GM12801 (cell line): ENCODE measurements at regions not wholly inside any gene's neighbourhood (a gene's known extent, or its start where the extent isn't known, plus 50 kb on each side); places are given as distances from the start of the nearest gene placed in this dataset.

Experiments used
- TF ChIP-seq, protein P1 (sequence below): IDR thresholded peaks from one replicate; pipeline ENCODE4 v1.5.1; 2011; ENCODE audit warnings: control low read depth; ENCODE audit not compliant: insufficient read length; ENCODE audit errors: extremely low read depth

GRCh38 chr10:83625831-83626360 is 513.4 kb upstream of the GHITM start:
- TF ChIP-seq, protein P1, sequence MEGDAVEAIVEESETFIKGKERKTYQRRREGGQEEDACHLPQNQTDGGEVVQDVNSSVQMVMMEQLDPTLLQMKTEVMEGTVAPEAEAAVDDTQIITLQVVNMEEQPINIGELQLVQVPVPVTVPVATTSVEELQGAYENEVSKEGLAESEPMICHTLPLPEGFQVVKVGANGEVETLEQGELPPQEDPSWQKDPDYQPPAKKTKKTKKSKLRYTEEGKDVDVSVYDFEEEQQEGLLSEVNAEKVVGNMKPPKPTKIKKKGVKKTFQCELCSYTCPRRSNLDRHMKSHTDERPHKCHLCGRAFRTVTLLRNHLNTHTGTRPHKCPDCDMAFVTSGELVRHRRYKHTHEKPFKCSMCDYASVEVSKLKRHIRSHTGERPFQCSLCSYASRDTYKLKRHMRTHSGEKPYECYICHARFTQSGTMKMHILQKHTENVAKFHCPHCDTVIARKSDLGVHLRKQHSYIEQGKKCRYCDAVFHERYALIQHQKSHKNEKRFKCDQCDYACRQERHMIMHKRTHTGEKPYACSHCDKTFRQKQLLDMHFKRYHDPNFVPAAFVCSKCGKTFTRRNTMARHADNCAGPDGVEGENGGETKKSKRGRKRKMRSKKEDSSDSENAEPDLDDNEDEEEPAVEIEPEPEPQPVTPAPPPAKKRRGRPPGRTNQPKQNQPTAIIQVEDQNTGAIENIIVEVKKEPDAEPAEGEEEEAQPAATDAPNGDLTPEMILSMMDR = no peak

- TF ChIP-seq, protein P1 = no peak
These were observed 506.6 kb upstream of the GHITM start for GRCh38 chr10:83632701-83633100.

- TF ChIP-seq, protein P1 = no peak
These were observed 505.8 kb upstream of the GHITM start for GRCh38 chr10:83633547-83633946.

DNA sequence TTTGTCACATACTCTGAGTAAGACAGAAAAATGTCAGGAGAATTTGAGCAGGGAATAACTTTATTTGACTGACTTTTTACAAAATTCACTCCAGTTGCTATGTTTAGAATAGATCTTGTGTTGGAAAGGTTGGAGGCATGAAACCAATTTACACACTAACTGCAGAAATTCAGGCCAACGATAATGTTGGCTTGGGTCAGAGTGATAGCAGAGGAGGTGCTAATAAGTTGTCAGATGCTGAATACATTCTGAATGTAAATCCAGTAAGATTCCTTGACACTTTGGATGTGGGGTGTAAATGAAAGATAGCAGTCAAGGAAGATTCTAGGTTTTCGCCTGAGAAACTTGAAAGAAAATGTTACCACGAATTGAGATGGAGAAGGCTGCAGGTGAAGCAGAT is 502.5 kb upstream of the GHITM start:
- TF ChIP-seq, protein P1 = no peak

GRCh38 chr10:83647526-83647925 is 491.8 kb upstream of the GHITM start:
- TF ChIP-seq, protein P1 = no peak

DNA sequence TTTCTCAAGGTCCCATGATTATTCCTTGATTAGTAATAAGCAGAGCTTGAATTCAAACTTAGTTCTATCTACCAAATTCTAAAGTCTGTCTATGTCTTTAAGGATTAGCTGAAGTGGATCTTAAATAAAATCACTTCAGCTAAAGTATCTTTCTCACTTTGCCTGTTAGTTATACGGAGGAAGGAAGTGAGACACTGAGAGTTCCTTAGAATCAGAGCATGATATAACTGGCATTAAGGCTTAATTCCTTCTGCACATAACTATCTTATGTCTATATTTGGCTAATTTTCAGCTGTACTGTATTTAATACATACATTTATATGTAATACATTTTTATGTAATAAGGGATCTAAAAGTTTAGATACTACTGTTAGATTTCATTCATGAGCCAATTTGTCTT is 491.1 kb upstream of the GHITM start:
- TF ChIP-seq, protein P1 = no peak

GRCh38 chr10:83649471-83649870 is 489.8 kb upstream of the GHITM start:
- TF ChIP-seq, protein P1 = no peak
